ENCODE measurements at regions not wholly inside any gene's neighbourhood (a gene's known extent, or its start where the extent isn't known, plus 50 kb on each side); places are given as distances from the start of the nearest gene placed in this dataset.

DNA sequence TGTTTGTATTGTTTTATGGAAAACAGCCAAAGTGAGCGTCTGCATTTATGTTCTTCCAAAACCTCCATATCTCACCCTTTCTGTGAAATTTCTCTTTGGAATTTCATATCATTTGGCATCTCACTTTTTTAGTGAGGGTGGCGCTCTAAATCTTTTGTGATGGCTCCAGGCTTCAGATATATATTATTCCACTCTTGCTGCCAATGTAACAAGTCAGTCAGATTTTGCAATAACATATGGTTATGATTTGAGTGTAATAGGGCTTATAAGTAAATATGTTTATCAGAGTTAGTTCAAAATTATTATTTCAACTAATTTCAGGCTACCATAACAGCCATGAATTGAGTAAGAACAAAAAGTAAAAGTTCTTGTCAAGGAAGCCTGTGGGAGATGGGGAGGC, 314.7 kb downstream of the PDGFC start:
- Histone ChIP-seq H3K4me1 (ENCODE audit: control insufficient read depth, insufficient read depth, low read length) (peaks cover 2% of the 10 kb centered on the region), H3K27ac (ENCODE audit: low read length) (no peak overlapping the region), H3K36me3 (ENCODE audit: control insufficient read depth, insufficient read depth, low read length) (no peaks in the 10 kb centered on the region), H3K4me3 (ENCODE audit: low read length) (no peak overlapping the region), H3K9me3 (replicated peaks; ENCODE audit: control insufficient read depth, low read depth, low read length) (no peaks in the 10 kb centered on the region), H3K27me3 (ENCODE audit: control insufficient read depth, insufficient read depth, low read length) (no peaks in the 10 kb centered on the region)
- no CpG with 5 or more reads among the region's 2 CpGs for WGBS (ENCODE audit: insufficient coverage)
- no peak for DNase-seq

DNA sequence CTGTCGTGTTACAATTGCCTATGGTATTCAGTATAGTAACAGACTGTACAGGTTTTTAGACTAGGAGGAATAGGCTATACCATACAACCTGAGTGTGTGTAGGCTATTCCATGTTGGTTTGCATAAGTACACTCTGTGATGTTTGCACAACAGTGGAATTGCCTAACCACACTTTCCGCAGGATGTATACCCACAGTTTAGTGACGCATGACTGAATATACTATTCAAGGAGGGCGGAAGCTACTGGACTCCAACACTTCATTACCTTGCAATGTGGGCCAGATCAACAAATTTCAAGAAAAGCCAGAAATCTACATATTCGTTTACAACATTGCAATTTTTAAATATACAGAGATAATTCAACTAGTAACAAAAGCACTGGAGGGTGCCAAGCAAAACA, 317.2 kb downstream of the PDGFC start:
- Histone ChIP-seq H3K27me3 (ENCODE audit: control insufficient read depth, insufficient read depth, low read length) (no peaks in the 10 kb centered on the region), H3K27ac (ENCODE audit: low read length) (no peak overlapping the region), H3K4me1 (ENCODE audit: control insufficient read depth, insufficient read depth, low read length) (peaks cover under 1% of the 10 kb centered on the region), H3K9me3 (replicated peaks; ENCODE audit: control insufficient read depth, low read depth, low read length) (peaks cover 4% of the 10 kb centered on the region), H3K4me3 (ENCODE audit: low read length) (no peak overlapping the region), H3K36me3 (ENCODE audit: control insufficient read depth, insufficient read depth, low read length) (no peaks in the 10 kb centered on the region)
- 100% methylated on average over 4 of the region's 5 CpGs for WGBS (ENCODE audit: insufficient coverage)
- no peak for DNase-seq

DNA sequence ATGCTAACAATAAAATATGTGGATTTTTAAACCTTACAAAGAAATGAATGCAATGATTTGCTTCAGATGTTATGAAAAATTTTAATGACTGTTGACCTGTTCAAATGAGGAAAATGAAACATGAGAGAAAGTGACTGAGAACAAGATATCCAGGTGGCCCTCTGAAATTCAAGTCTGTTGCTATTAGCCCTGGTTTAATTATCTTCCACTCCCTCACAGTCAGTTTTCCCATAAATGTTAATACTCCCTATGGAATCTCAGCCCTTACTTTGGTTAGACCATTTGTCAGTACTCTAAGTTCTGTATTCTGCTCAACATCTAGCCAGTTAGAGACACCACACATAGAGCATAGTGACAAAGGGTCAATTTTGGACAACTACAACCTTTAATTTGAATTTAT, 327.8 kb downstream of the PDGFC start:
- Histone ChIP-seq H3K9me3 (replicated peaks; ENCODE audit: control insufficient read depth, low read depth, low read length) (no peaks in the 10 kb centered on the region), H3K4me3 (ENCODE audit: low read length) (no peak overlapping the region), H3K27ac (ENCODE audit: low read length) (no peak overlapping the region), H3K27me3 (ENCODE audit: control insufficient read depth, insufficient read depth, low read length) (no peaks in the 10 kb centered on the region), H3K4me1 (ENCODE audit: control insufficient read depth, insufficient read depth, low read length) (no peaks in the 10 kb centered on the region), H3K36me3 (ENCODE audit: control insufficient read depth, insufficient read depth, low read length) (no peaks in the 10 kb centered on the region)
- DNase-seq: no peak

DNA sequence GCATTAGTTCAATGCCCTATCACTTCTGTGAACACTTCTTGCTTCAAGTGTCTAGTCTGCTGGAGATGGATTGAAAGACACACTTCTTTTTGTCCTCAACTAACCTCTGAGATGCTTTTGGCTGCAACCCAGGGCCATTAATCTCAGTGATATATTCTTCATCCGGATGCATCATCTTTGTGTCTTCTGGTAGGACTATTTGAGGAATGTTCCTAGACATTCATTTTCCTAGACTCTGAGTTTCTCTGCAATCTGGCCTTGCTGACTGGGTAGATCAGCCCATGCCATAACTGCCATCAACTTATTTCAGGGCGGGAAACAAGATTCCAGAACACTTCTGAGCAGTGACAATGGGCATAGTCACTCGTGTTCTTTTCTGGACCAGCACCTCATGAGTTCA, 329.4 kb downstream of the PDGFC start:
- DNase-seq: no peak
- no peaks in the 10 kb centered on the region for H3K9me3 ChIP-seq (replicated peaks; ENCODE audit: control insufficient read depth, low read depth, low read length)
- no peaks in the 10 kb centered on the region for H3K36me3 ChIP-seq (ENCODE audit: control insufficient read depth, insufficient read depth, low read length)
- no peak overlapping the region for H3K4me3 ChIP-seq (ENCODE audit: low read length)
- H3K27ac ChIP-seq (ENCODE audit: low read length): no peak overlapping the region
- peaks cover 2% of the 10 kb centered on the region for H3K4me1 ChIP-seq (ENCODE audit: control insufficient read depth, insufficient read depth, low read length)
- H3K27me3 ChIP-seq (ENCODE audit: control insufficient read depth, insufficient read depth, low read length): no peaks in the 10 kb centered on the region
- WGBS (ENCODE audit: insufficient coverage): 94% methylated on average over 2 of the region's 3 CpGs

DNA sequence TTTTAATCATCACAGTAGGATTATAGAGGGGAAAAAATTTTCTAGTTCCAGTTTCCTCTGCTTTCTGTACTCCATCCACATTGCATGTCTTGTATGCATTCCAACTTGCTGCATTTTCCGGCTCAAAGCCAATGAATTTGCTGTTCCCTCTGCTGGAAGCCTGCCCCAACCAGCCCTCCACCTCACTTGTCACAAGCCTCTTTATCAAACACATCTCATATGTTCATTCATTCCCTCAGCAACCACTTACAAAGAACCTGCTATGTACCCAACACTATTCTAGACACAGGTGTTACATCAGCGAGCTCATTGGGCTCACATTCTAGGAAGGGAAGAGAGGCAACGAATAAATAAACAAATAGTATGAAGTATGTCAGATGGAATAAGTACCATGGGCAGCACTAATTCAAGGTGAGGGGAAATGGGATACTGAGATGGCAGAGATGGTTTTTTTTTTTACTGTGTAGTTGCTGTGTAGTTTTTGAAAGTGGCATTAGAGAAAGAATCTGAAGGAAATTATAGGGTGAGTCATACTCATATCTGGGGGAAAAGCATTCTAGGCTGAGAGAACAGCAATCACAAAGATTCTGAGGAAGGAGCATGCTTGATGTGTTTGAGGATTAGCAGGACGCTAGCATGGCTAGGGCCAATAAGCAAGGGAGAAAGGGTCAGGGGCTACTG, 332.5 kb downstream of the PDGFC start:
- peak; percentile 63 for DNase-seq
- WGBS (ENCODE audit: insufficient coverage): 45% methylated on average over 3 of the region's 4 CpGs
- Histone ChIP-seq H3K27ac (ENCODE audit: low read length) (no peak overlapping the region), H3K4me3 (ENCODE audit: low read length) (no peak overlapping the region), H3K27me3 (ENCODE audit: control insufficient read depth, insufficient read depth, low read length) (no peaks in the 10 kb centered on the region), H3K9me3 (replicated peaks; ENCODE audit: control insufficient read depth, low read depth, low read length) (no peaks in the 10 kb centered on the region), H3K36me3 (ENCODE audit: control insufficient read depth, insufficient read depth, low read length) (no peaks in the 10 kb centered on the region), H3K4me1 (ENCODE audit: control insufficient read depth, insufficient read depth, low read length) (peaks cover 2% of the 10 kb centered on the region)

DNA sequence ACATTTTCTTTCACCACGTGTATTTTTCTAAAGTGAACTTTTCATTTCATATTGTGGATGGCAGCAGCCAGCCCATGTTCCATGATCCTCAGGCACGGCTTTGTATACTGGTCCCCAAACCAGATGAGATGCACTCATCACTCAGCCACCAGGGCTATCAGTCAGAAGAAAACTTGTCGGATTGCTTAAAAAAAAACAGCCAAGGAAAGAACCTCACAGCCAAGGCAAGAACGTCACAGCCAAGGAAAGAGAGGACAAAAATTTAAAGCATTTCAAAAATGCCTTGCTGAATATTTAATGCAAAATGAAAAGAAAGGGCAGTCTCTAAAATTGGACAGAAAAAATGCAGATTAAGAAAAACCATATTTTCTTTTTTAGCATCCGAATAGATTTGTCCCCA, 333.3 kb downstream of the PDGFC start:
- 67% methylated on average over 1 of the region's 5 CpGs for WGBS (ENCODE audit: insufficient coverage)
- Histone ChIP-seq H3K36me3 (ENCODE audit: control insufficient read depth, insufficient read depth, low read length) (no peaks in the 10 kb centered on the region), H3K4me1 (ENCODE audit: control insufficient read depth, insufficient read depth, low read length) (peaks cover 2% of the 10 kb centered on the region), H3K27ac (ENCODE audit: low read length) (no peak overlapping the region), H3K9me3 (replicated peaks; ENCODE audit: control insufficient read depth, low read depth, low read length) (no peaks in the 10 kb centered on the region), H3K27me3 (ENCODE audit: control insufficient read depth, insufficient read depth, low read length) (no peaks in the 10 kb centered on the region), H3K4me3 (ENCODE audit: low read length) (no peak overlapping the region)
- DNase-seq: peak; percentile 20

DNA sequence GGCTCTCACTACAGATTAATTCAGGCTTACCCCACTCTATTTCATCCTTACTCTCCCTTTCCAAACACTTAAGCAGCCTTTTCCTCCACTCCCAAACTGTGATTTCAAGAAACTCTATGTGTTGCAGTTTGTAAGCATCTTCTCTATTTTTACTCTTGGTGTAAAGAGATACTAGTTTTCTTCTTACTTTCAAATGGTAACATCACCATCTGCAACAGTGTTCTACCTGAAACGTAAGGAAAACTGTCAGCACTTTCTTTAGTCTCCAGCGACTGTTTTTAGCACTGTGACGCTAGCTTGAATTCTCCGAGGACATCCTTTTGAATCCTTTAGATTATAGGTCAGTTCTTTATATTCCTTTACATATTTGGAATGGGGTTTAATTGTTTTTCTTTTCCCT, 335.2 kb downstream of the PDGFC start:
- Histone ChIP-seq H3K27ac (ENCODE audit: low read length) (no peak overlapping the region), H3K27me3 (ENCODE audit: control insufficient read depth, insufficient read depth, low read length) (no peaks in the 10 kb centered on the region), H3K4me1 (ENCODE audit: control insufficient read depth, insufficient read depth, low read length) (peaks cover 2% of the 10 kb centered on the region), H3K36me3 (ENCODE audit: control insufficient read depth, insufficient read depth, low read length) (no peaks in the 10 kb centered on the region), H3K9me3 (replicated peaks; ENCODE audit: control insufficient read depth, low read depth, low read length) (no peaks in the 10 kb centered on the region), H3K4me3 (ENCODE audit: low read length) (no peak overlapping the region)
- no peak for DNase-seq
- no CpG with 5 or more reads among the region's 4 CpGs for WGBS (ENCODE audit: insufficient coverage)

DNA sequence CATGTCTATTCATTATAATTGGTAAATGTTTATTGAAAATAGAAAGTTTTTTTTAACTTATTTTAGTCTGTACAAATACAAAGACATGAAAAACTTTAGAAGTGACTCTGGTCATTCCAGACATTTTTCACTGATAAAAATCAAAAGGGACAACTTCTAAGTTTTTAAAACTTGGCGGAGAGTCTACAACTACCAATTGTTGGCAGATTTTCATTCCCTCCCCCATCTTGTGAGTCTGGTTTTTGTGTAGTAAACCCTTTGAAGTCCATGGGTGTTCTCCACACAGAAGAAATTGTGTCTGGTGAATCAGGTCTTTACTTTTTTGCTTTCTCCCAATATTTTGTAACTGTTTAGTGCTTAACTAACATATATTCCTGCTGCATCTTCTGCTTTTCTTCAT, 336.5 kb downstream of the PDGFC start:
- H3K4me1 ChIP-seq (ENCODE audit: control insufficient read depth, insufficient read depth, low read length): peaks cover 2% of the 10 kb centered on the region
- H3K4me3 ChIP-seq (ENCODE audit: low read length): no peak overlapping the region
- H3K9me3 ChIP-seq (replicated peaks; ENCODE audit: control insufficient read depth, low read depth, low read length): no peaks in the 10 kb centered on the region
- no peaks in the 10 kb centered on the region for H3K27me3 ChIP-seq (ENCODE audit: control insufficient read depth, insufficient read depth, low read length)
- DNase-seq: no peak
- H3K27ac ChIP-seq (ENCODE audit: low read length): no peak overlapping the region
- no peaks in the 10 kb centered on the region for H3K36me3 ChIP-seq (ENCODE audit: control insufficient read depth, insufficient read depth, low read length)
- WGBS (ENCODE audit: insufficient coverage): no CpG with 5 or more reads among the region's 1 CpG

DNA sequence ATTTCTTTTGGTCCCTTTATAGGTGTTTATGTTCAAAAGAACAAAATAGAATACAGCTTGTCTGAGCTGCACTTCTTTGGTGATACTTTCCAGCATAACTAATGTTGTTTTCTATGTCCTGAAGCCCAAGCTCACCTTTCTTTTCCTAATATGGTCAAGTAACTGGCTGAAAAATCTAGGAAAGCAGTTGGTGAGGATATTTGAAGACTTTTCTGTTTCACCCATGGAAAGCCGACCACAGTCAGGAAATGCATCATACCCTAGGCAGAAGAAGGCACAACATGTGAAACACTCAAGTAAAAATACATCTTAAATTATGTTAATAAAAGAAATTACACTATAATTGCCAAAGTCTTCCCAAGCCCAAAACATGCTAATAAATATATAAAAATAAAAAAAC, 337.0 kb downstream of the PDGFC start:
- no peaks in the 10 kb centered on the region for H3K36me3 ChIP-seq (ENCODE audit: control insufficient read depth, insufficient read depth, low read length)
- peaks cover 2% of the 10 kb centered on the region for H3K4me1 ChIP-seq (ENCODE audit: control insufficient read depth, insufficient read depth, low read length)
- H3K27me3 ChIP-seq (ENCODE audit: control insufficient read depth, insufficient read depth, low read length): no peaks in the 10 kb centered on the region
- no peak overlapping the region for H3K27ac ChIP-seq (ENCODE audit: low read length)
- no CpG with 5 or more reads among the region's 1 CpG for WGBS (ENCODE audit: insufficient coverage)
- H3K9me3 ChIP-seq (replicated peaks; ENCODE audit: control insufficient read depth, low read depth, low read length): no peaks in the 10 kb centered on the region
- no peak for DNase-seq
- H3K4me3 ChIP-seq (ENCODE audit: low read length): no peak overlapping the region

DNA sequence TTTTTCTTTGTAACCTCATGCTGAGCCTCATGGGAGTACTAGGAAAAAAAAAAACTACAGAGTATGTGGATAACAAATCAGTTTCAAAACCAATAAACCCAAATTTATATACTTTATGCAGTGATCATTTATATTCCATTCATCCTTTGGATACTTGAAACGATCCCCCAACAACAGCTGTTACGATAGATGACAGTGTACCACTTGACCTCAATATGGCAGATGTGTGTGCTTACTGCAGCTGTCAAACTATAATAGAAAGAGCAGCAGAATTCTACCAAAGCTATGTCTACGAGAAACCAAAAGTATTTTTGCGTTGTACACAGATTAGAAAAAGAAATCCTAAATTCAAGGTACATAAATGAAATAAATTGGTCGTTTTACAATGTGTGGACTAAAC, 337.8 kb downstream of the PDGFC start:
- Histone ChIP-seq H3K4me3 (ENCODE audit: low read length) (no peak overlapping the region), H3K27ac (ENCODE audit: low read length) (peak overlapping the region; percentile 18), H3K27me3 (ENCODE audit: control insufficient read depth, insufficient read depth, low read length) (no peaks in the 10 kb centered on the region), H3K9me3 (replicated peaks; ENCODE audit: control insufficient read depth, low read depth, low read length) (no peaks in the 10 kb centered on the region), H3K4me1 (ENCODE audit: control insufficient read depth, insufficient read depth, low read length) (peaks cover 2% of the 10 kb centered on the region), H3K36me3 (ENCODE audit: control insufficient read depth, insufficient read depth, low read length) (no peaks in the 10 kb centered on the region)
- no CpG with 5 or more reads among the region's 5 CpGs for WGBS (ENCODE audit: insufficient coverage)
- peak; percentile 52 for DNase-seq

DNA sequence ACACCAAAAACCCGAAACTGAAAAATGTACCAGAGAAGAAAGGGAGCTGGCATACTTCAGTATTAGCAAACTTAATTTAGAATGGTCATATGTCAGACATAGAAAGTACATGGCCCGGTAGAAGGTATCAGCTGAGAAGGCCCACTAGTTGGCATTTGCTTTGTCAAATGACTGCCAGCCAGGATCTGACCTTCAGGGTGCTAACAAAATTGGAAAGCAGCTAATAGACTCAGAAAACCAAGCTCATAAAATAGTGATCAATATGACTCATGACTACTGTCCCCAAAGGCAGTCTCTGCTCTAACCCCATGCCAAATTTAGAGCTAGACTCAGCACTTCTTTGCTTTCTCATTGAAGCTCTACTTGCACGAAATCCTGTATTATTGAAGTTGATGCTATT, 342.7 kb downstream of the PDGFC start:
- Histone ChIP-seq H3K4me3 (ENCODE audit: low read length) (no peak overlapping the region), H3K4me1 (ENCODE audit: control insufficient read depth, insufficient read depth, low read length) (no peaks in the 10 kb centered on the region), H3K27ac (ENCODE audit: low read length) (no peak overlapping the region), H3K9me3 (replicated peaks; ENCODE audit: control insufficient read depth, low read depth, low read length) (no peaks in the 10 kb centered on the region), H3K27me3 (ENCODE audit: control insufficient read depth, insufficient read depth, low read length) (no peaks in the 10 kb centered on the region), H3K36me3 (ENCODE audit: control insufficient read depth, insufficient read depth, low read length) (no peaks in the 10 kb centered on the region)
- 83% methylated on average over 1 of the region's 3 CpGs for WGBS (ENCODE audit: insufficient coverage)
- no peak for DNase-seq

Measured in muscle of leg (tissue), 3 donors.